GM12873 (cell line): ENCODE measurements at regions not wholly inside any gene's neighbourhood (a gene's known extent, or its start where the extent isn't known, plus 50 kb on each side); places are given as distances from the start of the nearest gene placed in this dataset.

Experiments
- TF ChIP-seq, protein P1 (sequence below): IDR thresholded peaks from 2 replicates; pipeline ENCODE4 v1.5.1; 2012; ENCODE audit warnings: low read depth, mild to moderate bottlenecking, moderate library complexity, low read length, control low read depth; ENCODE audit not compliant: insufficient read depth; ENCODE audit errors: missing control alignments

GRCh38 chr12:18207266-18207665 lies 54.1 kb upstream of the PIK3C2G start:
- TF ChIP-seq, protein P1, sequence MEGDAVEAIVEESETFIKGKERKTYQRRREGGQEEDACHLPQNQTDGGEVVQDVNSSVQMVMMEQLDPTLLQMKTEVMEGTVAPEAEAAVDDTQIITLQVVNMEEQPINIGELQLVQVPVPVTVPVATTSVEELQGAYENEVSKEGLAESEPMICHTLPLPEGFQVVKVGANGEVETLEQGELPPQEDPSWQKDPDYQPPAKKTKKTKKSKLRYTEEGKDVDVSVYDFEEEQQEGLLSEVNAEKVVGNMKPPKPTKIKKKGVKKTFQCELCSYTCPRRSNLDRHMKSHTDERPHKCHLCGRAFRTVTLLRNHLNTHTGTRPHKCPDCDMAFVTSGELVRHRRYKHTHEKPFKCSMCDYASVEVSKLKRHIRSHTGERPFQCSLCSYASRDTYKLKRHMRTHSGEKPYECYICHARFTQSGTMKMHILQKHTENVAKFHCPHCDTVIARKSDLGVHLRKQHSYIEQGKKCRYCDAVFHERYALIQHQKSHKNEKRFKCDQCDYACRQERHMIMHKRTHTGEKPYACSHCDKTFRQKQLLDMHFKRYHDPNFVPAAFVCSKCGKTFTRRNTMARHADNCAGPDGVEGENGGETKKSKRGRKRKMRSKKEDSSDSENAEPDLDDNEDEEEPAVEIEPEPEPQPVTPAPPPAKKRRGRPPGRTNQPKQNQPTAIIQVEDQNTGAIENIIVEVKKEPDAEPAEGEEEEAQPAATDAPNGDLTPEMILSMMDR, result no peak

- TF ChIP-seq, protein P1, result no peak
These were observed 55.1 kb upstream of the PIK3C2G start for GRCh38 chr12:18206198-18206597.

- TF ChIP-seq, protein P1, result no peak
These were observed 57.3 kb upstream of the PIK3C2G start for GRCh38 chr12:18204053-18204452.

GRCh38 chr12:18192119-18192518 lies 69.2 kb upstream of the PIK3C2G start:
- TF ChIP-seq, protein P1, result no peak

- TF ChIP-seq, protein P1, result no peak
These were observed 78.2 kb upstream of the PIK3C2G start for GRCh38 chr12:18183141-18183540.

DNA sequence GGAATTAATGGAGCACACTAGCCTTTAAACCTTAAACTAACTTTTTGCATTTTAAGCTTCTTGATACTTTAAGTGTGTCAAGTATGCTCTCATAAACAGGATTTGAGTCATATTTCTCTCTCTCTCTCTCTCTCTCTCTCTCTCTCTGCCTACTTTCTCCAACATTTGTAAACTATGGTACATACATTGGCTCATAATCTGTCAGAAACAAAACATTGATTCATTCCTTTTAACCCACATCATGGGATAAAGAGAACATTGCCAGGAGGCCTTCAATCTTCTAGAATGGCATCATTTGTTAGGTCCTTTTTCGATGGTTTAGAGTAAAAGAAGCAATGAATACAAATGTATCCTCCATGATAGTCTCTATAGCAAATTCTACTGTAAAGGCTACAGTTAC lies 81.6 kb upstream of the RERGL start:
- TF ChIP-seq, protein P1, result no peak

- TF ChIP-seq, protein P1, result no peak
These were observed 78.0 kb upstream of the RERGL start for GRCh38 chr12:18168016-18168415.
